HG03354 (cell line): ENCODE measurements at regions not wholly inside any gene's neighbourhood (a gene's known extent, or its start where the extent isn't known, plus 50 kb on each side); places are given as distances from the start of the nearest gene placed in this dataset.

Experiments
- ATAC-seq: cut with Tn5 transposase; IDR thresholded peaks from one replicate; pipeline ENCODE4 v1.9.1; 2021; ENCODE audit warnings: mild to moderate bottlenecking; ENCODE audit not compliant: unreplicated experiment, poor library complexity, severe bottlenecking

DNA sequence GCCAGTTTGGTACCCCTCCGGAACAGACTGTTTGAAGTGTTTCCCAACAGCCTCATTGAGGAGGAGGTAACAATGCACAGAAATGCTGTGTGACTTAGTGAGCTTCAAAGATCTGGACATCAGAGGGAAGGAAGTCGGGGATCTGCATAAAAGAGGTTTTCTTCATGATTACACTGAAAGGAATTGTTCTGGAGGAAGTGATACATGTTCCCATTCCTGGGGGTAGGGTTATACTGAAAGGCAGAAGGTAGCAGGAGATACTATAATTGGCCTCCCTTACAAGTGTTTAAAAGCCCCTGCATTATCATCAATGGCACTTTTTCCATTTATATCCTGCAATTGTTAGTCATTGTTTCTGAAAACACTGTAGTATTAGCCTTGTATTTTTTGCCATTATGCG, 94.0 kb upstream of the DKK2 start:
- ATAC-seq = no peak

DNA sequence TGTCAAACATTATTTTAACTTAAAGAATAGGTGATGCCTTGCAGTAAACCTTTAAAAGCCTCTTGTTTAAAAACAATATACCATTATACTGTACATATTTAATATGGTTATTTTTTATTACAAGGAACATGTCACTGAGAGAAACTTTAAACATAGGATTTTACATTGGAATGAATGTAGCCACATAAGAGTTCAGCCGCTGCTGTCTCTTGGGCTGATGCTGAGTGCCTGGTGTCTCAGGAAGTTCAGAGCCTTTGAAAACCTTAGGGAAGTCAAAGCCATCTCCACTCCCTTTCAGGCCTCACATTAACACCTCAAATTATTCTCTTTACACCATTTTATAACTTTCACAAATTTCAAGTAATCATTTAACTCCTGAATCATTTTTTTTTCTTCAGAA, 93.5 kb upstream of the DKK2 start:
- ATAC-seq = no peak

DNA sequence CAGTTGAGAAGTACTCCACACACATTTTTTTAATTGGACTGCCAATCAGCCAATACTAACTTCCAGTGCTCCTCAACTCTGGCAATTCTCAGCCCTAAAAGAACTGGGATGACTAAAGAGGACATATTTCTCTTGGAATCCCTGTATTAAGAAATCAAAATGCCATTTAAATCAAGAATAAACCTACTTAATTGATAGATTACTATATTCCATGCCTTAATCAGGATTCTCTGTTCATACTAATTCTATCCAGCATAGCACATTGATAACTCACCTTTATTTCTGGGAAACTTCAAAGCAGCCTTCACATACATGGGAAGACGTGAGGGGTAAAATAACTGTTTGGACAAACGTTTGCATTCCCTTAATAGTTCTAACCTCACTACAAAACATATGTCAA, 93.0 kb upstream of the DKK2 start:
- no peak for ATAC-seq

DNA sequence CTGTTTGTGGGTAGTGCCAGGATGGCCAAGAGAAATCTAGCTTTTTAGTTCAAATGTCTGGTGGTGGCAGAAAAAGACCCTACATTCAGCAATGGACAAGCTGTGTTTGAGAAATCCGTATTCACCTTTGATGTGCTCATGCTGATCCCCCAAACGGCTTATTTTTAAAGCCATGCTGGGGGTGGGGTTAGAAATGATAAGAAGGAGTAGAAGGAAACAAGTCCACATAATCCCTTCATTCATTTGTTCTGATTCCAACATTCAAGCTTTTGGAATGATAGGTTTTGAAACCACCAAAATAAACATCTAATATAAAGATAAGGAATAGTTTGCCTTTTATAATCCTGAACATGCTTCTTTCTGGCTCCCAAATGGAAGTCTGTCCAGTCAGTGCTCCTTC, 92.0 kb upstream of the DKK2 start:
- no peak for ATAC-seq

DNA sequence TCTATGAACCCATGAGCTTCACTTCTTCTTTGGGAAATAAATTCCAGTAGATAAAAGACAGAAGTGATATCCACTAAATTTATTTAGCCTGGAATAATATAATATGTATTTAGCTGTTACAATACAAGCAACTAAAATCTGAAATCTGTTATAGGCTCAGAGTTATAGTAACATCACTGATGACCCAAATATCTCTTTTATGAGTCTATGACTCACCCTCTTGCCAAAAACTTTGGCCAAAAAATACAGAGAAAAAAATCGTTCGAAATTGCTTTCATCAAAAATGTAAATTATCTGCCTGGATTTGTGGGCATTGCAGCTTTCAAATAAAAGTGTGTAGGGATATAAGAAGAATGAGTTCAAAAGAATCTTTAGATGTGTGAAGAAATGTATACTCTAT, 89.4 kb upstream of the DKK2 start:
- ATAC-seq = no peak

DNA sequence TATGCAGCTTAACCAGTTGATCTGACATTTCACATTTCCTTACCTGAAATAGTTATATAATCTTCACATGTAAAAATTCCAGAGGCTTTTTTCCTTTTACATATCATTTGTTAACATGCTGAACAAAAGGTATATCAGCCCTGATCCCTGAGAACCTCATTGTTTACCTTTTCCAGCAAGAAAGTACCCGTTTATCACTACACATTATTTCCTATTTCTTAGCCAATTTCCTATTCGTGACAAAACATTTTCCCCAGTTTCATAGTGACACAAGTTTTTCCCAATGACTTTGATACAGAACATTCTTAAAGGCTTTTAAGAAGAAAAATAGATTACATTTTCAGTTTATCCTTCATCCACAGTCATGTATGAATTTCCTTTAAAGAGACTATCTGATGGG, 86.6 kb upstream of the DKK2 start:
- ATAC-seq = no peak

DNA sequence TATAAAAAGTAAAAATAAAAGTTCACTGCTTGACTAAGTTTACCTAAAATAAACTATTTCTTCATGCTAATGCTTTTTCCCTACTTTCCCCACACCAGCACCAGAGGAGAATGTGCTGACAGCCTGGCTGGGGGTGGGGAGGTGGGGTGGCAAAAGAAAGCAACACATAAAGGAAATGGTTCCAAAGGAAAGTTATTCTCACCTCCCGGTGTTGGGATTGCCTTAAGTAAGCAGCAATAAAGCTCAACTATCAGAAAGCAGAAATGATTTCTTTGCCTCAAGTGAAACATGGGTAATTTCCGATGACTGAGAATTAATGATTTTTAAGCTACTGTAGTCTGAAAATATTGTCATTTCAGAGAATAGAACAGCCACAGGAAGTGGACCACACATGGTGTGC, 84.5 kb upstream of the DKK2 start:
- no peak for ATAC-seq

DNA sequence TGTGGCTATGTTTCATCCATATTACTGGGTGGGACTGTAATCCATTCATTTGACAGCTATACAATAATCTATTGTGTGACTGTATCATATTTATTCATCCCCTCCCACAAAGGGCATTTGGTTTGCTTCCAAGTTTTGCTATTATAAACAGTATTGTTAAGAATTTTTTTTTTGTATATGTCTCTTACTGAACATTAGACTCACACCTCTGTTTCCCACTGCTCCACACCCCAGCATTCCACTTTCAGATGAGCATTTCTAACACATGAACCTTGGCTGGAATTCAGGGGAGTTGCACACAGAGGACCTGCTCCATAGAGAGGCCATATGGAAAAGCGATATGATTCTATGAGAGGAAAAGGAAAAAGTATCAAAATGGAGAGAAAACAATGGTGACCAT, 81.6 kb upstream of the DKK2 start:
- no peak for ATAC-seq

DNA sequence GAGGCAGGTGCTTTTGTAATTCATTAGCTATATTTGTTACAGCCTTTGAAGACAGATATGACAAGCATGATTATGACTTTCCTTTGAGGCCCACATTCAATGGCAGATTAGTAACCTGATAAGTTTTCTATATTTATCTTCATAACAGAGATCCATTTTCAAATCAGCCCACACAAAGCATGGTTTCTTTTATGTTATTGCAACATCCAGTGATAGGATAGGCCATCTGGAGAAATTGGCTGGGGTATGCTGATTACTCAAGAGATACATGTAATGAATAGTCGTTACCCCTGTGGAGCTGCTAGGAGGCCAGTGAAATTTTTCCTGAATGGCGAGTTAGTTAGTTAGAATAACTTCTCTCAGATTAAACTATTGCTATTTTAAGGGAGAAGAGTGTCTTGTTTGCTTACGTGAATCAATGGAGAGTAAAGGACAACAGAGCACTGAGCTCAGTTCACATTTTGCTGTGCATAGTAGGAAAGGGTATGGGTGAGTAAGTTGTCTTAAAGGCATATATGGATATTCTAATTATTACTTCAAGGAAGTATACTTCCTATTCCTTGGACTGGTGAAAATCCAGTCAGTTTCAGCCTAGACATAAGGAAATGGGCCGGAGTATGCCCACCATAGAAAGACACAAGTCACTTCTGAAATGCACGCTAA, 79.2 kb upstream of the DKK2 start:
- ATAC-seq = no peak

DNA sequence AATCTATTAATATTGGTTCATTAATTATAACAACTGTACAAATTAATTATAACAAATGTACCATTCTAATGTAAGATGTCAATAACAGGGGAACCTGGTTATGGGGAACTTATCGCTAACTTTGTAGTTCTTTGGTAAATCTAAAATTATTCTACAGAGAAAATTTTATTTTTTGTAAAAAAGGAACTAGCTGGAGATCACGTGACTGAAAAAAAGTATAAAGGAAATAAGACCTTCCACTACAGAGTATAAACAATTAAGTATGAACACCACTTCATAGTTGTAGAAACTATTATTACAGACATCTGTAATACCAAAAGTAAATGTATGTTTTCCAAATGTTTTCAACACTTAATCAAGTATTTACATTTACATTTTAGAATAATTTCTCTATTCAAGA, 77.9 kb upstream of the DKK2 start:
- ATAC-seq = no peak

DNA sequence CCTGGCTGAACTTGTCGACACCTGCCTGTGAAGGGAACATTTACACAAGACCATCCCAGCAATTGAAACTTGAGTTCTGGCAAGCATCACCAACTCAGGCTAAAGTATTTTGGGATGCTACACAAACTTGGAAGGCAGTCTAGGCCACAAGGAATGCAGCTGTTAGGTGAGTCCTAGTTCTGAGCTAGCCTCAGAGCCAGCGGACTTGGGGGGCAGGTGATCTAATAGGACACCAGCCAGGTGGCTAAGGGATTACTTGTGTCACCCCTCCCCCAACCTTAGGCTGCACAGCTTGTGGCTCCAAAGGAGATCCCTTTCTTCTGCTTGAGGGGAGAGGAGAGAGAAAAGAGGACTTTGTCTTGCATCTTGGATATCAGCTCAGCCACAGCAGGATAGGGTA, 62.3 kb upstream of the DKK2 start:
- ATAC-seq = no peak

DNA sequence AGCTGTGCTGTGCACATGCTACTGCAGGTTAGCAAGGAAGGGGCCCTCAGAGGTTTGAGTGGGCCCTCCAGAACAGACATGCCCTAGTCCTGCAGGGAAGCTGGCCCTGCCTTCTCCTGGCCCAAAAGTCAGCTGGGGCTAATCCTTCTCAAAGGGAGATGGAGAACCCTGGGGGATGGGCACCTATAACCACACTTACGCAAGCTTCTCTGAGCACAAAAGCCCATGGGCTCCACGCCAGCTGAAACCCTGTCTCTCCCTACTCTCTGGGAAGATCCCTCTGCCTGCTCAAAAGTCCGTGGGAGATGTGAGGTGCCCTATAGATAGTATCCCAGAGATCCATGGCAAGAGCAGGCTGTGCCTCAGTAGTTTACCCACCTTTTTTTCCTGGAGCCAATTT, 58.9 kb upstream of the DKK2 start:
- ATAC-seq = no peak

DNA sequence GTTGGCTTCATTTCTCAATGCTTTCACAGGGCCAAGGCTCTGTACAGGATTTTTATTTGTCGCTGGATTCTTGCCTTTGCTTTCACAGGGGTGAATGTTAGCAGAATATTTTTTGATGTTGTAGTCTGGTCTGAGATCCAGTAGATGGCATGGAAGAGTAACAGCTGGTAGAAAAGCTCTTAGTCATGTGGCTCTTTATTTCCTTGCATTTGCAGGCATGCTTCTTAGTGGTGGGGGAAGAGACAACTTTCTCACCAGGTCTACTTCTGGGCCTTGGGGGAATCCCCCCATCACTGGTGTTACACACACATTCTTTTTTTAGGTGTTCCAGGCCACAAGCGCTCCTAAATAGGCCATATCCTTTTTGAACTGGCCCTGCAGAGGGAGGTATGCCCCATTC, 58.2 kb upstream of the DKK2 start:
- ATAC-seq = peak; percentile 61
